ENCODE measurements at regions not wholly inside any gene's neighbourhood (a gene's known extent, or its start where the extent isn't known, plus 50 kb on each side); places are given as distances from the start of the nearest gene placed in this dataset.

DNA sequence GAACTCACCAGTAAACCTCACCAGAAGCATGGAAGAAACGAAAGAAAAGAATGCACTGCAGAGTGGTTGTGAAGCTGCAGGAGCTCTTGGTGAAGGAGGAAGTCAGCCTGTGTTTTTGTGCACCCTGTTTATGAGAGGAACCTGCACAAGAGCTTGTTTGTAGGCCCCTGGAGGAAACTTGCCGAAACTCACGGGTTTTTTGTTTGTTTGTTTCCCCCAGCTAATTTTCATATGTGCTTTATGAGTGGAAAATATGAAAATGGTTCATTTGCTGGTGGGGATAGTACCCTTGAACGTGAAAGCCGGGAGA, 222.7 kb downstream of the C16orf95 start:
- no peak overlapping the region for H3K4me3 ChIP-seq (ENCODE audit: low read depth, low read length)
- DNase-seq (ENCODE audit: low read depth, low spot score): no peak
- CTCF ChIA-PET: interaction anchor here (0.7 kb wide), 1 partner anchor 11 kb away, joined by 5 read pairs; no protein-coding TSS in a partner anchor
- POLR2A ChIA-PET: no interaction called here
- TF ChIP-seq, protein P1, sequence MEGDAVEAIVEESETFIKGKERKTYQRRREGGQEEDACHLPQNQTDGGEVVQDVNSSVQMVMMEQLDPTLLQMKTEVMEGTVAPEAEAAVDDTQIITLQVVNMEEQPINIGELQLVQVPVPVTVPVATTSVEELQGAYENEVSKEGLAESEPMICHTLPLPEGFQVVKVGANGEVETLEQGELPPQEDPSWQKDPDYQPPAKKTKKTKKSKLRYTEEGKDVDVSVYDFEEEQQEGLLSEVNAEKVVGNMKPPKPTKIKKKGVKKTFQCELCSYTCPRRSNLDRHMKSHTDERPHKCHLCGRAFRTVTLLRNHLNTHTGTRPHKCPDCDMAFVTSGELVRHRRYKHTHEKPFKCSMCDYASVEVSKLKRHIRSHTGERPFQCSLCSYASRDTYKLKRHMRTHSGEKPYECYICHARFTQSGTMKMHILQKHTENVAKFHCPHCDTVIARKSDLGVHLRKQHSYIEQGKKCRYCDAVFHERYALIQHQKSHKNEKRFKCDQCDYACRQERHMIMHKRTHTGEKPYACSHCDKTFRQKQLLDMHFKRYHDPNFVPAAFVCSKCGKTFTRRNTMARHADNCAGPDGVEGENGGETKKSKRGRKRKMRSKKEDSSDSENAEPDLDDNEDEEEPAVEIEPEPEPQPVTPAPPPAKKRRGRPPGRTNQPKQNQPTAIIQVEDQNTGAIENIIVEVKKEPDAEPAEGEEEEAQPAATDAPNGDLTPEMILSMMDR (IDR thresholded peaks at IDR 0.05; ENCODE audit: insufficient read depth, low read length, missing control alignments): no peak

DNA sequence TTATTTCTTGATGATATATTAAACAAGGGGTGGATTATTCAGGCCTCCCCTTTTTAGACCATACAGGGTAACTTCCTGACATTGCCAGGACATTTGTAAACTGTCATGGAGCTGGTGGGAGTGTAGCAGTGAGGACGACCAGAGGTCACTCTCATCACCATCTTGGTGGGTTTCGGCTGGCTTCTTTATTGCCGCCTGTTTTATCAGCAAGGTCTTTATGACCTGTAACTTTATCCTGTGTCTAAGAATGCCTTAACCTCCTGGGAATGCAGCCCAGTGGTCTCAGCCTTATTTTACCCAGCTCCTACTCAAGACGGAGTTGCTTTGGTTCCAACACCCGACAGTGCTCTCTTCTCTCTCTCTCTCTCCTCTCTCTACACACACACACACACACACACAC, 221.9 kb downstream of the C16orf95 start:
- no peak overlapping the region for H3K4me3 ChIP-seq (ENCODE audit: low read depth, low read length)
- DNase-seq (ENCODE audit: low read depth, low spot score): no peak
- ChIA-PET CTCF (interaction anchor here (1.2 to 1.3 kb wide), 2 partner anchors 9 to 11 kb away, joined by 3 to 4 read pairs; no protein-coding TSS in a partner anchor), POLR2A (no interaction called here)
- TF ChIP-seq, protein P1 (IDR thresholded peaks at IDR 0.05; ENCODE audit: insufficient read depth, low read length, missing control alignments): no peak

DNA sequence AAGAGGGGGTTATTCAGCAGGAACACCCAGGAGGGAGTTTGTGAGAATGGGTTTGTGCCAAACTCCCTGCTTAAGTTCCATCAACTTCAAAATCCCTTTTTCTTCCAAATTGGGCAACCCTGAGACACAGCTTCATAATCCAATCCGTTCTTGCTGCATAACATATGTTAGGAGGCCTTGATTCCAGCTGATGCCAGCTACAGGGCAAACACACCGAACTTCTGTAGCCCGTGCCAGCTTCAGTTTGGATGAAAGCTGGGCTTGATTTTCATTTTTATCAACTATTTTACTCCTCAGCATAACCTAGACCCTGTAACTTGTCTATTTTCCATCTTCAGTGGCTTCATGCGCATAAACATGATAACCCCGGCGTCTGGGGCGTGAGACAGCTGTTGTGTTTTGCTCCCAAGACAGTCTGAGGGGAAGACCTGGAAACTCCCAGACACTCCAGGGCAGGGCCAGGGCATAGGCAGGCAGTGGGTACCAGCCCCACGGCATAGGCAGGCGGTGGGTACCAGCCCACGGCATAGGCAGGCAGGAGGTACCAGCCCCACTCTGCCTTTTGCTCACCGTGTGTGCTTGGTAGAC, 220.4 kb downstream of the C16orf95 start:
- ChIA-PET CTCF (interaction anchor here (1.2 kb wide), 2 partner anchors 19 to 533 kb away, joined by 3 read pairs; no protein-coding TSS in a partner anchor), POLR2A (no interaction called here)
- H3K4me3 ChIP-seq (ENCODE audit: low read depth, low read length): no peak overlapping the region
- TF ChIP-seq, protein P1 (IDR thresholded peaks at IDR 0.05; ENCODE audit: insufficient read depth, low read length, missing control alignments): no peak
- no peak for DNase-seq (ENCODE audit: low read depth, low spot score)

DNA sequence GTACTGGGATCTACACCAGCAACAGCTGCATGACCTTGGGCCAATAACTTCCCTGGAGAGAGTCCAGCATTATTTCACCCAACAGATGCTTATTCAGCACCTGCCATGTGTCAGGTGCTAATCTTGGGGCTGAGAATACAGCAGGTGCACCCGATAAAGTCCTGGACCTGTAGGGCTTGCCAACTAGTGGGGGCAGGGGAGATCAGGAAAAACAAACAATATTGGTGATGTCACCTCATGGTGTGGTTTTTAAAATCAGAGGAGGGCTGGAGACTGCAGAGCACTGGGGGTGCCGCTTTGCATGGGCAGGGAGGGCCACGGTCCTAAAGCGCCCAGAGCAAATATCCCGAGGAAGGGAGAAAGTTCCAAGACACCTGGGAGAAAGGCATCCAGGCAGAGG, 218.8 kb downstream of the C16orf95 start:
- no peak overlapping the region for H3K4me3 ChIP-seq (ENCODE audit: low read depth, low read length)
- ChIA-PET CTCF (no interaction called here), POLR2A (no interaction called here)
- no peak for DNase-seq (ENCODE audit: low read depth, low spot score)
- TF ChIP-seq, protein P1 (IDR thresholded peaks at IDR 0.05; ENCODE audit: insufficient read depth, low read length, missing control alignments): no peak

DNA sequence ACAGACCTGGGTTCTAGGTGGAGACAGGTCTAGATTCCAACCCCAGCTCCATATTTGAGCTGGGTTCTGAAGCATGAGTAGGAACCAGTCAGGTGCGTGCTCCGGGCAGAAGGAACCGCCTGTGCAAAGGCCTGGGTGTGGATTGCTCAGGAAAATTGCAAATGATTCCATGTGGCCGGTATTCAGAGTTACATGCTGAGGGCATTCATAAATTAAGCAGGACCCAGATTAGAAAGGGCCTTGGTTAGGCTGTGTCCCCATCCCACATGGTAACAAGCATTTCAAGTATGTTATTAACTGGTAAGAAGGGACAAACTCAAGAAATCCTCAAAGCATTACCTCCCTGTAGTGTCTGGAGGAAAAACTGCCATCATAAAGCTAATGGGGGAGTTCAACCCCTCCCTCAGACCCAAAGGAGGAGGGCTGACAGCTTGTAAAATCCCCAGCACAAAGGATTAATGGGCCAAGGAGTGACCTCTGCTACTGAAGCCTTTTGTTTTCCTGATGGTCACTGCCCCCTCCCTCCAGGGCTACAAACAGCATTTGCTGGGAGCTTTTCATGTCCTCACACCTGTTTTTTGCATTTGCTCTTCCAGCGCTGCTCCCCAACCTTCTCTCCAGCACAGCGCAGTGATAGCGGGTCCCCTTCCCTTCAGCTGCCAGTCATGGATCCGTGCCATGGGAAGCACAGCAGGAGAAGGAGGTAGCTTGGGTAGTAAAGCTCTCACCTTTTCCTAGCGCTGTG, 218.0 kb downstream of the C16orf95 start:
- ChIA-PET CTCF (interaction anchor here (0.6 to 0.7 kb wide), 2 partner anchors 12 to 535 kb away, joined by 3 read pairs; no protein-coding TSS in a partner anchor), POLR2A (no interaction called here)

More for the DNA sequence above, 218.0 kb downstream of the C16orf95 start:
- no peak for DNase-seq (ENCODE audit: low read depth, low spot score)
- H3K4me3 ChIP-seq (ENCODE audit: low read depth, low read length): no peak overlapping the region
- TF ChIP-seq, protein P1 (IDR thresholded peaks at IDR 0.05; ENCODE audit: insufficient read depth, low read length, missing control alignments): no peak
